GM19238 (cell line): ENCODE measurements at regions not wholly inside any gene's neighbourhood (a gene's known extent, or its start where the extent isn't known, plus 50 kb on each side); places are given as distances from the start of the nearest gene placed in this dataset.
"Not testable (repeated sequence)": the region's sequence is repeated elsewhere in the genome, so short reads cannot be mapped to it uniquely, and the experiment has no call there.

ENCODE experiments used
- DNase-seq: peaks from one replicate; pipeline ENCODE4 v3.0.0; 2011; ENCODE audit warnings: low spot score; ENCODE audit not compliant: insufficient read length

DNA sequence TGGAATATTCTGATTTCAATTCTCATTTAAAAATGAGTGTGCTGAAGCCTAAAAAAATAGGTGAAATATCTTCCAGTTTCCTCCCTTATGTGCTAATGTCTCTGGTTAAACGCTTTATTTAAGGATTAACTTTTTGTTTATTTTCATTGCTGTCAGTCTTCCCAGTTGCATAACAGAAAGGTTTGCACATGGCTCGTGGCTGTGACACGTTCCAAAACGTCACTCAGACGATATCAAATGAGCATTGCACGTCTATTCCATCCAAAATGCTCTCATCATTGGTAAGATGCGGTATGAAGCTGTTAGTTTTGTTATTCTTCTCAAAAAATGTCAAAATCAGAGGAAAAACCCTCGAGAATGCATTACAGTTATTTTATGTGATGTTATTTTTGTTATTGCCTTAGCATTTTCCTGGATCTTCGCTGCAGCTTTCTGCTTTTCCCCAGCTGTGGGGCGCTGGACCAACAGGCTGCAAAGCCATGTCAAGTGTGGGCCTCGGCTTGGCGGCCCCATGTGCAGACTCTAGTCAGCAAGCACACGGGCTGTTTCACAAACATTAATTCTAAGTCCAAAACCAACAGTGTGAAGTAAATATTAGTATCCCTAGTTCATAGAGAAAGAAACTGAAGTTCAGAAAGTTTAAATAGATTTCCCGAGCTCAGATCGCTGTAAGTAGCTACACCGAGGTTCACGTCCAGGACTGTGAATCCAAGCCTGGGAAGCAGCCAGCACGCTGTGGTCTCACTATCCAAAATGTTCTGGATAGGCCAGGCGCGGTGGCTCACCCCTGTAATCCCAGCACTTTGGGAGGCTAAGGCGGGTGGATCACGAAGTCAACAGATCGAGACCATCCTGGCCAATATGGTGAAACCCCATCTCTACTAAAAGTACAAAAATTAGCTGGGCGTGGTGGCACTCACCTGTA is 793.4 kb upstream of the FRG1 start:
- DNase-seq: no peak

DNA sequence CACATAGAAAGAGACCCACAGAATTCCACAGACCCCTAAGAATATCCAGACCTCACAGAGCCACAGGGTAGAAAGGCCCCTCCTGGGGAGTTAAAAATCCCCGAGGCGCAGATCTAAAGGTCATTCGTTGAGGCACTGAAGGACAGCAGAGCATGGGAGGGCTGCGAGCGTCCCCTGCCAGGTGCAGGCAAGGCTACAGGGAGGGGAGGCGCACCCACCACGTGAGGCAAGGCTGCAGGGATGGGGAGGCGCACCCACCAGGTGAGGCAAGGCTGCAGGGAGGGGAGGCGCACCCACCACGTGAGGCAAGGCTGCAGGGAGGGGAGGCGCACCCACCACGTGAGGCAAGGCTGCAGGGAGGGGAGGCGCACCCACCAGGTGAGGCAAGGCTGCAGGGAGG is 785.6 kb upstream of the FRG1 start:
- not testable (repeated sequence) for DNase-seq

DNA sequence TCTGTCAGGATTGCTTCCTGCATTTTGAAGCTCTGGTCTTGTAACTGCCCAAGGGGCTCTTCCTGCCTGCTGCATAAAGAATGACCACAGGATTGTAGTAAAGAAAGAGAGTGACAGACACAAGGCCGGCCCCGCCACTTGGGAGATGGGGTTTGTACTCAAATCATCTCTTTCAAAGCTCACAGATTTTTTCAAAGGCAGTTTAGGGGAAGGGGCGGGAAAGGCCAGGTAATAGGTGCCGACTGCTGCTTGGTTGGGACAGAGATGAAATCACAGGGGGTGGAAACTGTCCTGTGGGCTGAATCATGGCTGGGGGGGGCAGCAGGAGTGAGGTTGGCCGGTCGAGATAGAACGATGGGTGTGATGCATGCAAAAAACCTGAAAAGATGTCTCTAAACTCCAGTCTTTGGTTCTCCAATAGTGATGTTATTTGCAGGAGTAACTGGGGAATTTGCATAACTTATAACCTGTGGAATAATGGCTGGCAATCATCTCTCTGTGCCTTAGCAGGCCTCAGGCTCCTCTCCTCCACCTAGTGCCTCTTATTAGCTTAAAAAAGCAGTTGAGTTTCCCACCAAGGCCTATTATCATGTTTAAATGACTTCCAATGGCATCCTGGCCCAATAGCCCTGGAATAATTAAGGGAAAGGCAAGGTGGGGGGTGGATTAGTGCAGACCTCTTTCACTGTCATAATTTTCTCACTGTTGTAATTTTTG is 778.4 kb upstream of the FRG1 start:
- DNase-seq: no peak

DNA sequence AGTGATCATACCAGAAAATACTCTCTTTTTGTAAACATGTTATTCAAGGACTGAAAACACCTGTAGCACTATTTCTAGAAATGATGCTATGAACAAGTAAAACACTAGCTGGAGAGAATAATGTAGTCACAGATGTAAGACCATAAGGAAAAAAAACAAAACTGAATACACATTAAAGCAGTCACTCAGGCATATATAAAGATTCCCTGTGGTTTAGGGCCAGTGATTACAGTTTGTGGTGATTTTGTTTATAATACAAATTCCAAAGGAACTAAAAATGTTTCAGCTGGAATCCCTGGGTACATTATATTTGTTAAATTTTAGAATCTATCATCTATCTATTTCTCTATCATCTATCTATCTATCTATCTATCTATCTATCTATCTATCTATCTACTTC is 777.8 kb upstream of the FRG1 start:
- no peak for DNase-seq

DNA sequence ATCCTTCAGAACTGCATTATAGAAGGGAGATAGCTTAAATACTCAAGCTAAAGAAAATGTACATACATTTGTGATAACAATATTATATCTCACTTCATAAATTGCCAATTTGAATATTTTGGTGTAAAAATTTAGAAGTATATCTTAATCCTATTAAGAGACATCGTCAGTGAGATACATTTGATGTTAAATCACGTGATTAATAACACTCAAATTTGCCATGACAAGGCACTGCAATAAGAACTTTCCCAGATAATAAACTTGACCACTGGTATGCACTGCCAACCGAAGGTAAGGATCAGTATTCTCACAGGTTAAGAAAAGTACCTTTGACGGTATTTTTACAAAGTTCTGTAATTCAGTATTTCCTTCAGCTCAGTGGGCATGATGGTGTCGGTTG is 764.7 kb upstream of the FRG1 start:
- DNase-seq: no peak

DNA sequence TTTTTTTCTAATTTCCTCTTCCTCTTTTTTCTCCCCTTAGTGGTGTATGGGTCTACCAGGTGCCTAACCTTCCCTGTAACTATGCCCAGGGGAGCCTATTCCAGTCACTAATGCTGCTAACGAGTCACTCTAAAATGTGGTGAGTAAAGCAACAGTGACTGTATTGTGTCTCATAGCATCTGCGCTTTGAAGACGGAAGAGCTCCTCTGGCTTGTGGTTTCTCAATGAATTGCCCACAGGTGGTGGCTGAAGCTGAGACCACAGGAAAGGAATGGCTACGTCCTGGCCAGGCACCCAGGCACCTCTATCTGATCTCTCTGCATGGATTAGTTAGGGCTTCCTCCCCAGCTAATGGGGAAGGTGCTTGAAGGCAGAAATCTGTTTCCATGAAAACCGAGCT is 763.5 kb upstream of the FRG1 start:
- no peak for DNase-seq

DNA sequence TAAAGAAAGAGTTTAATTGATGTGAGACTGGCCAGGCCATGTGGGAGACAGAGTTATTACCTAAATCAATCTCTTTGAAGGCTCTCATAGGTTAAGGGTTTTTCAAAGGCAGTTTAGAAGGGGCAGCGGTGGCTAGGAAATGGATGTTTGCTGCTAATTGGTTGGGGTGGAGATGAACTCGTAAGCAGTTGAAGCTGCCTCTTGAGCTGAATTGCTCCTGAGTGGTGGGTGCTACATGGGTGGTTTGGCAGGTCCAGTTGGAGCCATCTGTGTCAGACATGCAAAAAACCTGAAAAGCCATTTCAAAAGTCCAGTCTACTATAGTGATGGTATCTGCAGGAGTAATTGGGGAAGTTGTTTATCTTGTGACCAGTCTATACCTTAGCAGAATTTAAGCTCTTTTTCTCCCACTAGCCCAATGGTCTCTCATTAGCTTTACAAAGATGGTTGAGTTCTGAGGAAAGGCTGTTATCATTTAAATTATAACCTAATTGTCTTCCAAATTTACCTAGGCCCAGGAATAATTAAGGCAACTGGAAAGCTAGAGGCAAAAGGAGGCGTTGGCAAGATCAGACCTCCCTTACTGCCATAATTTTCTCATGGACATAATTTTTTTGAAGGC is 762.4 kb upstream of the FRG1 start:
- no peak for DNase-seq

DNA sequence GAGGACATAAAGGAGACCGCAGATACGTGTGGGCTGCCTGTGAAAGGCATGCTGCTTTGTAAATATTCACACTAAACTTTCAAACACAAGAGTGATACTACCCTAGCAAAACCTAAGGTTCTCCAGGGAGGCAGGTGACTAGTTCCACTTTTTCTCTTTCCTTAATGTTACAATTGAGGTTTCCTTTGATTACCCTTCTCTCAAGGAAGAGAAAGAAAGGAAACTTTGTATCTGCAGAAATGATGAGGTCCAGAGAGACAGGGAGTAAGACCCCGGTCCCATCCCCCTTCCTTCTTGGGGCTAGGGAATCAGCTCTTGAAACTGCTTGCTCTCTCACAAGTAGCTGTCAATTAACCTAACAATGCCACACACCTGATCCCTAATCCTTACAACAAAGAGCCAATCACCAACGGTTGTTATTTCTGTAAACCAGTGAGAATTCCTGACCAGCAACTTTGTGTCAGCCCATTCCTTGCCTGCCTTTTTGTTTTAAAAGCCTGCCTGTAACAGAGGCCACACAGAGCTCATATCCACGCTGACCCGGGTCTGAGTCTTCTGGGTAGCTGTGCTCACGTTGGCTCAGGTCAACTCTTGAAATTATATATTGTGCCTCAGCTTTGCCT is 754.8 kb upstream of the FRG1 start:
- DNase-seq: no peak

DNA sequence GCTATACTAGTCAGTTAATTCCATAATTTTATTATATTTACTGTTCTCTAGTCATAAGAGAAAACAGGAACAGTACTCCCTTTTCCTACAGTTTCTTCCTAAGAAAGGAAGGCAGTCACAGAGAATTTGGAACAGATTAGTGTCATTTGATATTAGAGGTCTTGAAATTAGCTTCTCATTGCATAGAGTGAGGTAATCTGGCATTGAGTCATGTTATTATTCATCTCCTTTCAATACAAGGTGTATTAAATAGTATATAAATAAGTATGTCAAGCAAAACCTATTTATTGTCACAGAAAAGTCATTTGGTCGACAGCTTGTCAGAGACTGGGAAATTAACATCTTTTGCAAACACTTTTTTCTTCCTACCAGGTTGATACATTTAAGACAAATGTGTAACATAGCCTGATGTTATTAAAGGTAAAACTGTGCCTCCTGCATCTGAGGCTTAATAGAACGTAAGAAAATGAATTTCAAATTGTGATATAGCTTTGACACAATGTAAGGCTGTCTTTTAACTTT is 753.1 kb upstream of the FRG1 start:
- no peak for DNase-seq

DNA sequence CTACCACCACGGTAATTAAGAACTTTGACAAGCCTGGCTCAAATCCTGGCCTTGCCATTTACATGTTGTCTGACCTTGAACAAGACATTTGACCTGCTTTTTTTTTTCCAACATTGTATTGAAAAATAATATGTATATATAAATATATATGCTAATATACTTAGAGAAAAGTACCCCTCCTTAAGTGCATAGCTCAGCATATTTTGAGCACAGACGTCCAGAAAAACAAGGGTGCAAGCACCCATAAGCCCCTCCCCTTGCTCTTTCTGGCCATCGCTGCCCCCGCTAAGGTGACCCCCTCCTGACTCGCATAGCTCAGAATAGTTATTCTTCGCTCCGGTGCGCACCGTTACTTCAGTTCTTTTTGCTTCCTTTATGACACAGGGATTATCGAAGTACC is 742.0 kb upstream of the FRG1 start:
- DNase-seq: no peak

DNA sequence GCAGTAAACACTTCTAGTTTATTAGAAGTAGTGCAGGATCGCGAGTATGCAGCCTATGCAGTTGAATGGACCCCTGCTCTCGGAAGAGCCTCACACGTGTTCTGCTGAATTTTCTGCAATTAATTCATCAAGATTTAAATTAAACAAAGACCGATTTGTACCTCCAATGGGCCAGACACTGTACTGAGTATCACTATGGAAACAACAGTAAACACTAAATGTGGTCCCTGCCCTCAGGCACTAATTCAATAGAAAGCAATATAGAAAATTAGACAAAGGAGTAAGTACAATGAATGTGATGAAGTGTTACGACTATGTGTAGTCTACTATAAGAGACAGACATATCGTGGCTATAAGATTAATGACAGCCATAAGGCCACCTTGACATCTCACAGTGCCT is 740.3 kb upstream of the FRG1 start:
- no peak for DNase-seq

DNA sequence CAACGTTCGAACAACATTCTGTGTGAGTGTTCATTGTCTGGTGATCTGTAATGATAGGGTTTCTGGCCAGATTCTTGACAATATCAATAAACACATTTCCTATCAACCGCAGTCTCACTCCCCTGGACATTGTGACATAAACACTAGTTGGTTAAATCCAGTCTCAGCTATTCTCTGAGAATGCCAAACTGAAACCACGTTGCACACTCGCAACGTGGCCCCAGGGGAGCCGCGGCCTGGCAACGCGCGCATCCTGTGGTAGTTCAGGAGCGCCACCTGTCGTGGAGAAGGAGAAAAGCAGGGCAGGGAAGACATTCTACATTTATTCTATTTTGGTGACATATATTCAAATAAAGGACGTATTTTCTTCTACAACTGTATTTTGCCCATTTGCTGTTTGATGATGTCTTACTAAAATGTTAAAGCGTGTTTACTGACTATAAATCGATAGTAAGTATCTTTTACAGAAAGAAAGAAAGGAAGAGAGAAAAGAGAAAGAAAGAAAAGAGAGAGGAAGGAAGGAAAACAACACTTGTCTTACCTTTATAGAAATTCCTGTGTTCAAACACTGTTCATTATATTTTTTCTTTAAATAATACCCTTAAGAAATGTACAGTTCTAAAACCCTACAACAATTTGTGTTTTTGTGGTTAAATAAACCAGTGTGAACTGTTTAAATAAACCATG is 738.3 kb upstream of the FRG1 start:
- DNase-seq: peak; percentile 6

DNA sequence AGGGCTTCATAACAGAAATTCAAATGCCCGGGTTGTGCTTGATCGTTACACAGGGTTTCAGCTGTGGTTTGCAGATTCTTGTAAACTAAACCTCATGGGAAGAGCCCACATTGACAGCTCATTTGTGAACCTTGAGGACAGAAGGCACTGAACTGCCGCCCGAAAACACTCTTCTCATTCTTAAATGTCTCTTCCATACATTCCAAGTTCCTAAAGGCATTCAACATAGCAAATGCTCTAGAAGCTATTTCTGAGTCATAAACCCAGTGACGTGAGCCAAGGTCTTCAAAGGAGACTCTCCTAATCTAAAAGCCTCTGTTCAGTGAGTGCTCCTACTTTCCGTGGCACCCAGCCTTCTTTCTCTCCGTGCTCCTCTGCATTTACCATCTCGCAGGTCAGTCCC is 737.8 kb upstream of the FRG1 start:
- DNase-seq: no peak

DNA sequence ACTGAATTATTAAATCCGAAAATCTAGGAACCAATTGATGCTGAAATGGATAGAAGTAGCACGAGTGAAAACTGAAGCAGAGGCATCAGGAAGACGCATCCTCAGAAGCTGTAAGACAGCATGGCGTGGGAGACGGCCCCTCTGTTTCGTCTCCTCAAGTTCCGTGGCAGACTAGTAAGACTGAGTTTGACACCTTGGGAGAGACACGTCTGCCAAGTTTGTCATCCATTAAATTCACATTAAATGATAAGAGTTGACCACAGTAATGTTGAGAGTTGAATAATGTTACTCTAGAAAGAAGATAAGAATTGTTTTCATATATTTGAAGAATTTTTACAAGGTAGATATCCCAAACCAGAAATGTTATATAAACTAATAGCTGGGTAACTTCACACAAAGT is 736.1 kb upstream of the FRG1 start:
- no peak for DNase-seq

DNA sequence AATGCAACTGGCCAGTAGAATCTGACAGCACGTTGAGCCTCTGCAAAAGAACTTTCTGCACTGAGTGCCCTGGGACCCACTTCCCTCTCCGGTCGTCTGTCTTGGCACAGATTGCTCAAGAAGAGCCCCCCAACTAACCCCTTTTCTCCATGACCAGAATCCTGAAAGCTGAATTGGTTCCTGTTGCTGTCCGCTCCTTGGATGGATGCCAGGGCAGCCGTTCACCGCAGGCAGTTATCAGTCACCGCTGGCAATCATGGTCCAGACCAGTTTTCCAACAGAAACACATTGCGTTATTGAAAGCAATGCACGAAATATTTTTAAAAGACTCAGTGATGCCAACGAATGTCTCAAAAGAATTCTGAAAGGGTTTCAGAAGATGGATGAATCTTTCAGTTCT is 733.7 kb upstream of the FRG1 start:
- DNase-seq: no peak

DNA sequence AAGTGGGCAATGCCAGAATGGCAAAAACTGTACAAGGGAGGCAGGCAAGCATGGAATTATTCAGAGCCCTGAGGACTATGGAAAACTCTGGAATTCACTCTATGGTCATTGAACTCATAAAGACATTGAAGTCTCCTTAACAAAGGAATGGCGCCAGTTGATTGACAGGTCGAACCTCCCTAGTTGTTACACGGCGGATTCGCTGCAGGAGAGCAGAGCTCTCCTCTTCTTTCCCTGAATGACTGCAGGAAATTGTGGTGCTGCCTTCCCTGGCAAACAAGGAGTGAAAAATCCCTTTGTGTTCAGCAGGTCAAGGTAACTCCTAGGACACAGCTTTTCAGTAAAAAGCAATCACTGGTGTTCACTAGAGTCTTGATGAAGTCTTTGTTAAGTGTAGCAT is 732.8 kb upstream of the FRG1 start:
- DNase-seq: no peak

DNA sequence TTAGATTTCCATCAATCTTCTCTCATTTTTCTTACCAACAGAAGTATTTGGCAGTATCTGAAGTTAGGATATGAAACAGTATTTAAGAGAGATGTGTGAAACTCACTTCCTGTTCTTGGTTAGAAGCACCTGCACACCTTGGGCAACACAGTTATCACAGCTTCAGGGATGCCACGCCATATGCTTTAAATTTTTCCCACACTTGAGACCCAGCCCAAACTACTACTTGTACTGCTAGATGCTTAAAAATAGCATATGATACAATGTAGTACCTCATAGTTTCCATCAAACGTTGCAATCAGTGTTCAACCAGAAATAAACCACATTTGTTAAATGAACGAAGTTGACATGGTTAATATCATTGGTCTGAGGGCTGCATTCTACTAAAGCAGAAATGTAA is 725.1 kb upstream of the FRG1 start:
- DNase-seq: no peak

DNA sequence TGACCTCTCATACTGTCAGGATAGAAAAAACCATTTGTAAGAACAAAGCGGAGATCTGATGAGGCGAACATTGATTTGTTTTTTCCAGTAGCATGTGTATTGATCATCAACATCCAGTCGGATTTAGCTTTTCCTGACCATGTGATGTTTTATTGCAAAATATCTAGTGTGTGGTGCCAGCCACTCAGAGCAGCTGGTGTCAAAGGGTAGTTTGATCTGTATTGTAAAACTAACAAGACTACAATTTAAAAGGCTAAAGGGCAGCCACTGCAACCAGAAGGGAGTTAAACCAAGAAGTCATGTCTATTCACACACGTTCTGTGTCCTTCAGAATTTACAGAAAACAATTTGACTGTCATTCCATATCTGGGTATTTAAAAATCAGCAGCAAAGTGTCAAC is 719.0 kb upstream of the FRG1 start:
- DNase-seq: no peak

DNA sequence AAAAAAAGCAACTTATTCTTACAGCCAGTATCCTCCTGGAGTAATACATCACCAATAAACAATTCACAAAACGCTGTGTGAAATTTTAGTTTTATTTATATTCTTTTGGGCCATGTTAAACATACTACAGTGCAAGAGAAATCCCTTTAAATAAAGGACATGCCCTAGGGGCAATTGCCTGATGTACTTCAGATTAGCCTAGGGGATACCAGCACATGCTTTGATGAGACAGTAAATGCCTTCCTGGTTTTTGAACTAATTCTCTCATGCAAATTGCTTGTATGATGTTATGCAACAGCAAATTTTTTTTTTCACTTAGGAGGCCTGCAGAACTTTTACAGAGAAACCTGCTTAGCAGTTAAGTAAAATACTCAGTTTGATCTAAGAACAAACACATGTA is 711.9 kb upstream of the FRG1 start:
- no peak for DNase-seq

DNA sequence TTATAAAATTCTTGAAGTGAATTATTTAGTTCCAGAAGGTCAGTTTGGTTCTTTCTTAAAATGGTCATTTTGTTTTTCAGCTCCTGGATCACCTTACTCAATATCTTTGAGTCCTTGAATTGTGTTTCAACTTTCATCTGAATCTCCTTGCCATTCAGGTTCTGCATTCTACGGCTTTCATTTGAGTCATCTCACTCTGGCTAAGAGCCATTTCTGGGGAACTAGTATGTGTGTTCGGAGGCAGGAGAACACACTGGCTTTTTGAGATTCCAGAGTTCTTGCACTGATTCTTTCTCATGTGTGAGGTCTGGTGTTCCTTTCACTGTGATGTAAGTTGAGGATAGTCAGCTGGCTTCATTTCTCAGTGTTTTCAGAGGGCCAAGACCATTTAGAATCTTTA is 708.4 kb upstream of the FRG1 start:
- DNase-seq: no peak

DNA sequence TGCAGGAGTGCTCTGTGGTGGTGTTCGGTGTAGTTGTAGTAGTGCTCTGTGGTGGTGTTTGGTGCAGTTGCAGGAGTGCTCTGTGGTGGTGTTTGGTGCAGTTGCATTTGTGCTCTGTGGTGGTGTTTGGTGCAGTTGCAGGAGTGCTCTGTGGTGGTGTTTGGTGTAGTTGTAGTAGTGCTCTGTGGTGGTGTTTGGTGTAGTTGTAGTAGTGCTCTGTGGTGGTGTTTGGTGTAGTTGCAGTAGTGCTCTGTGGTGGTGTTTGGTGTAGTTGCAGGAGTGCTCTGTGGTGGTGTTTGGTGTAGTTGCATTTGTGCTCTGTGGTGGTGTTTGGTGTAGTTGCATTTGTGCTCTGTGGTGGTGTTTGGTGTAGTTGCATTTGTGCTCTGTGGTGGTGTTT is 706.9 kb upstream of the FRG1 start:
- not testable (repeated sequence) for DNase-seq
